ENCODE measurements at regions not wholly inside any gene's neighbourhood (a gene's known extent, or its start where the extent isn't known, plus 50 kb on each side); places are given as distances from the start of the nearest gene placed in this dataset.
"Not testable (repeated sequence)": the region's sequence is repeated elsewhere in the genome, so short reads cannot be mapped to it uniquely, and the experiment has no call there.

DNA sequence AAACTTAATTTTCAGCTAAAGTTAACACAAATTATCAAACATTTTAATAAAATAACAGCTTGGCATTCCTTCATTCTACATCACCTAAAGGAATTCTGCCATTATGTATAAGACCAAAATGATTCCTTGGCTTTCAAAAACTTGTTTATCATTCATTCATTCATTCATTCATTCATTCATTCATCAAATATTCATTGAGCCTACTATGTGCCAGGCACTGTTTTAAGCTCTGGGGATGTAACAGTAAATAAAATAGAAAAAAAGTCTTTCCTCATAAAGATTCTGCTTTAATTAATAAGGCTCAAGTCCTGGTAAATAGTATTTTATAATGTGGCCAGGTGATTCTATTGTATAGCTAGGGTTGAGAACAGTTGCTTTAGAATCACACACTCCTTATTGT is 127.9 kb downstream of the GPR85 start:
- H3K27me3 Mint-ChIP-seq (ENCODE audit: low read depth), result no peaks in the 10 kb centered on the region
- TF ChIP-seq, protein P1, sequence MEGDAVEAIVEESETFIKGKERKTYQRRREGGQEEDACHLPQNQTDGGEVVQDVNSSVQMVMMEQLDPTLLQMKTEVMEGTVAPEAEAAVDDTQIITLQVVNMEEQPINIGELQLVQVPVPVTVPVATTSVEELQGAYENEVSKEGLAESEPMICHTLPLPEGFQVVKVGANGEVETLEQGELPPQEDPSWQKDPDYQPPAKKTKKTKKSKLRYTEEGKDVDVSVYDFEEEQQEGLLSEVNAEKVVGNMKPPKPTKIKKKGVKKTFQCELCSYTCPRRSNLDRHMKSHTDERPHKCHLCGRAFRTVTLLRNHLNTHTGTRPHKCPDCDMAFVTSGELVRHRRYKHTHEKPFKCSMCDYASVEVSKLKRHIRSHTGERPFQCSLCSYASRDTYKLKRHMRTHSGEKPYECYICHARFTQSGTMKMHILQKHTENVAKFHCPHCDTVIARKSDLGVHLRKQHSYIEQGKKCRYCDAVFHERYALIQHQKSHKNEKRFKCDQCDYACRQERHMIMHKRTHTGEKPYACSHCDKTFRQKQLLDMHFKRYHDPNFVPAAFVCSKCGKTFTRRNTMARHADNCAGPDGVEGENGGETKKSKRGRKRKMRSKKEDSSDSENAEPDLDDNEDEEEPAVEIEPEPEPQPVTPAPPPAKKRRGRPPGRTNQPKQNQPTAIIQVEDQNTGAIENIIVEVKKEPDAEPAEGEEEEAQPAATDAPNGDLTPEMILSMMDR (IDR thresholded peaks at IDR 0.05; ENCODE audit: unreplicated experiment in 3 of 3), result no peak
- H3K4me1 Mint-ChIP-seq, result no peaks in the 10 kb centered on the region
- no peak overlapping the region for H3K4me3 Mint-ChIP-seq
- H3K27ac Mint-ChIP-seq, result no peak overlapping the region
- no peaks in the 10 kb centered on the region for H3K9me3 Mint-ChIP-seq
- no peaks in the 10 kb centered on the region for H3K36me3 Mint-ChIP-seq (ENCODE audit: low read depth)

DNA sequence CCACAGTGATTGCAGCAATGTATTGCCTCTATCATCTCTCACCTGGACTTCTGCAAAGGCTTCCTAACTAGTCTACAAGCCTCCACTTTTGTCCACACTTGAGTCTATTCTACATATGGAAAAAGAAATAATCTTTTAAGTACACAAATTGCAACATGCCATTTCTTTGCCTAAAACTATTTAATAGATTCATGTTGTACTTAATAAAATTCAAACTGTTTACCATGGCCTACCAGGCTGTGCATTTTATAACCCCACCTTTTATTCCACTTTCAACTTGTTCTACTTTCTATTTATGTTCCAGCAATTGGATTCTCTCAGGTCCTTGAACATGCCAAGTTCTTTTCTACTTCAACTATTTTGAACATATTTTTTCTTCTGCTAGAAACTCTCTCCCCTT is 128.7 kb downstream of the GPR85 start:
- no peaks in the 10 kb centered on the region for H3K4me1 Mint-ChIP-seq
- H3K27ac Mint-ChIP-seq, result no peak overlapping the region
- no peaks in the 10 kb centered on the region for H3K27me3 Mint-ChIP-seq (ENCODE audit: low read depth)
- no peak overlapping the region for H3K4me3 Mint-ChIP-seq
- no peaks in the 10 kb centered on the region for H3K9me3 Mint-ChIP-seq
- H3K36me3 Mint-ChIP-seq (ENCODE audit: low read depth), result no peaks in the 10 kb centered on the region
- TF ChIP-seq, protein P1 (IDR thresholded peaks at IDR 0.05; ENCODE audit: unreplicated experiment in 3 of 3), result no peak

DNA sequence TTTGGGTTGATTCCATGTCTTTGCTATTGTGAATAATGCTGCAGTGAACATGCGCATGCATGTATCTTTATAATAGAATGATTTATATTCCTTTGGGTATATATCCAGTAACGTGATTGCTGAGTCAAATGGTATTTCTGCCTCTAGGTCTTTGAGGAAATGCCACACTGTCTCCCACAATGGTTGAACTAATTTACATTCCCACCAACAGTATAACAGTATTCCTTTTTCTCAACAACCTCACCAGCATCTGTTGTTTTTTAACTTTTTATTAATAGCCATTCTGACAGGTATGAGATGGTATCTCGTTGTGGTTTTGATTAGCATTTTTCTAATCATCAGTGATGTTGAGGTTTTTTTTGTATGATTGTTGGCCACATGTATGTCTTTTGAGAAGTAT is 133.6 kb downstream of the GPR85 start:
- not testable (repeated sequence) for H3K27me3 Mint-ChIP-seq (ENCODE audit: low read depth); H3K9me3 Mint-ChIP-seq; H3K4me3 Mint-ChIP-seq; H3K27ac Mint-ChIP-seq; H3K4me1 Mint-ChIP-seq; H3K36me3 Mint-ChIP-seq (ENCODE audit: low read depth)

DNA sequence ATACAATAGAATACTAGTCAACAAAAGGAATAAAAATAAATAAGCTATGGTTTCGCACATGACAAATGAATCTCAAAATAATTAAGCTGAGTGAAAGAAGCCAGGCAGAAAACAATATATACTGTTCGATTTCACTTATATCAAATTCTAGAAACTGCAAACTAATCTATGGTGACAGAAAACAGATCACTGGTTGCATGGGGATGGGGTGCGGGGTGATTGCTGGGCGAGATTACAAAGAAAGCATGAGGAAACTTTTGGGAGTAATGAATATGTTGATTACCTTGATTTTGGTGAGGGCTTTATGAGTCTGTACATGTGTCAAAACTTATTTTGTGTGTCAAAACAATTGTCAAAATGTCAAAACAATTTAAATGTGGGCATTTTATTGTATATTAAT is 135.6 kb downstream of the GPR85 start:
- Mint-ChIP-seq H3K36me3 (ENCODE audit: low read depth) (no peaks in the 10 kb centered on the region), H3K27ac (no peak overlapping the region), H3K9me3 (no peaks in the 10 kb centered on the region), H3K4me3 (no peak overlapping the region), H3K4me1 (no peaks in the 10 kb centered on the region), H3K27me3 (ENCODE audit: low read depth) (peaks cover 4% of the 10 kb centered on the region)
- TF ChIP-seq, protein P1 (IDR thresholded peaks at IDR 0.05; ENCODE audit: unreplicated experiment in 3 of 3), result no peak

DNA sequence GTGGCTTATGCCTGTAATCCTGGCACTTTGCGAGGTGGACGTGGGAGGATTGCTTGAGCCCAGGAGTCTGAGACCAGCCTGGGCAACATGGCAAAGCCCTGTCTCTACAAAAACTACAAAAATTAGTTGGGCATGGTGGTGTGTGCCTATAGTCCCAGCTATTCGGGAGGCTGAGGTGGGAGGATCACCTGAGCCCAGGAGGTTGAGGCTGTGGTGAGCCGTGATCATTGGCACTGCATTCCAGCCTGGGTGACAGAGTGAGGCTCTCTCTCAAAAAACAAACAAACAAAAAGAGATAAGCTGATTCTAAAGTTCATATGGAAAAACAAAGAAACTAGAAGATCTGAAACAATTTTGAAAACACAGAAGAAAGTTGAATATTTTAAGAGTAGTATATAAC is 136.9 kb downstream of the GPR85 start:
- H3K27me3 Mint-ChIP-seq (ENCODE audit: low read depth); H3K4me3 Mint-ChIP-seq; H3K4me1 Mint-ChIP-seq; H3K36me3 Mint-ChIP-seq (ENCODE audit: low read depth); H3K27ac Mint-ChIP-seq; H3K9me3 Mint-ChIP-seq: not testable (repeated sequence)

DNA sequence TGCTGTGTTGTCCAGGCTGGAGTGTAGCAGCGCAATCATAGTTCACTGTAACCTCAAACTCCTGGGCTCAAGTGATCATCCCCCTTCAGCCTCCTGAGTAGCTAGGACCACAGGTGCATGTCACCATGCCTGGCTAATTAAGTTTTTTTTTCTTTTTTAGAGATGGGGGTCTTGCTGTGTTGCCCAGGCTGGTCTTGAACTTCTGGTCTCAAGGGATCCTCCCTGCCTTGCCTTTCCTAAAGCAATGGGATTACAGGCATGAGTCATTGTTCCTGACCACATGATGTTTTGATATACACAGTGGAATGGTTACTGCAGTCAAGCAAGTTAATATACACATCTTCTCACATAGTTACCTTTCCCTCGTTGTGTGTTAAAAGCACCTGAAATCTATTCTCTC is 140.3 kb downstream of the GPR85 start:
- Mint-ChIP-seq H3K27ac (no peak overlapping the region), H3K9me3 (no peaks in the 10 kb centered on the region), H3K4me3 (no peak overlapping the region), H3K36me3 (ENCODE audit: low read depth) (no peaks in the 10 kb centered on the region), H3K27me3 (ENCODE audit: low read depth) (peaks cover 4% of the 10 kb centered on the region), H3K4me1 (no peaks in the 10 kb centered on the region)
- TF ChIP-seq, protein P1 (IDR thresholded peaks at IDR 0.05; ENCODE audit: unreplicated experiment in 3 of 3), result no peak

DNA sequence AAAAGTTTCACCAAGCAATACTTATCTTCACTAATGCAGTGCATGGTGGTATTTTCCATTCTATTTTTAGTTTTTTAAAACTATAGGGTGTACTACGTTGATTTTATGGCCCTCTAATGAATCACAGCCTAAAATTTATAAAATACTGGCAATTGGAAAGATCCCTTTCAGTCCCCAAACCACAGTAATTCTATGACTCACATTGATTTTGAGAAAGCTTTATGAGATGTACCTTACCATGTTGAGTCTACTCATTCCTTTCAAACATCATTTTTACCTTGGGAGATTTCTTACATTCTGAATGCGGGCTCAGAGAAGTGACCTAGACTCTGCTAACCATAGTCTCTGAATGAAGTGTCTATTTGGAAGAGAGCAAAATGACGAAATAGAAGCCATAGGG is 141.6 kb downstream of the GPR85 start:
- Mint-ChIP-seq H3K4me1 (no peaks in the 10 kb centered on the region), H3K27me3 (ENCODE audit: low read depth) (no peaks in the 10 kb centered on the region), H3K9me3 (no peaks in the 10 kb centered on the region), H3K36me3 (ENCODE audit: low read depth) (no peaks in the 10 kb centered on the region), H3K4me3 (no peak overlapping the region), H3K27ac (no peak overlapping the region)
- TF ChIP-seq, protein P1 (IDR thresholded peaks at IDR 0.05; ENCODE audit: unreplicated experiment in 3 of 3), result no peak
